ENCODE measurements at regions not wholly inside any gene's neighbourhood (a gene's known extent, or its start where the extent isn't known, plus 50 kb on each side); places are given as distances from the start of the nearest gene placed in this dataset.

- TF ChIP-seq BCL11B (tag by site-specific recombination; IDR thresholded peaks at IDR 0.05; ENCODE audit: low read depth), result no peak
Measured at GRCh38 chr7:20931739-20932138, 145.1 kb upstream of the SP8 start (continued).

DNA sequence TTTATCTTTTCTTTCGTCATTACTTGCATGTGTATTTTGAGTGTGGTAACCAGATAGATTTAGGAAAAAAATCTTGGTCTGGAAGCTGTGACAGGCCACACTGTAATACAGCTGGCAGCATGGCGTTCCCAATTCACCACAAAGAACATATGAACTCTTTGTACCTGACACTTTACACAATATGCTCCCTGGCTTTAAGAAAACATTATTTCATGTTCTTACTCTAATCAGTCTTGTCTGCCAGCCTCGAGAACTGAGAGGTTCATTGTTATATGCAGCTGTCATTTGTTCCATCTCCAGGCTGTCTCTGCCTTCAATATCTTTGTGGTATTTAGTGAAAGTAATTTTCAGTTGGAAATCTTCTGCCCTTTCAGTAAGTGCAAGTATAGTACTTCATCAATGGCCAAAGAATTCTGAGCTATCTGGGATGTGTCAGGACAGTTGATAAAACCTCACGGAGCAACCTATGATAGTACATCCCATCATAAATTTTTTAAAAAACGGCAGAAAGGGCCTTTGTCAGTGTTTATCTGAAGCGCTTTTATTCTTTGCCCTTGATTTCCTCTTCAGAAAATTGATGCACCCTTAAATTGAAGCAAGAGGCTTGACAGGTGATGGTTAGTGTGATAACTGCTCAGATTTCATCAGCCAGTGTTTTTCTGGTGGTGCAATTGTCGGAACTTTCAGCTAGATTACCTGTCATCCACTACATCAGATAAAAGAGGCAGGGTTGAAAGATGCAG lies 146.3 kb upstream of the SP8 start:
- TF ChIP-seq ZNF513 (tag by site-specific recombination; IDR thresholded peaks at IDR 0.05), result no peak
- TF ChIP-seq, protein P1, sequence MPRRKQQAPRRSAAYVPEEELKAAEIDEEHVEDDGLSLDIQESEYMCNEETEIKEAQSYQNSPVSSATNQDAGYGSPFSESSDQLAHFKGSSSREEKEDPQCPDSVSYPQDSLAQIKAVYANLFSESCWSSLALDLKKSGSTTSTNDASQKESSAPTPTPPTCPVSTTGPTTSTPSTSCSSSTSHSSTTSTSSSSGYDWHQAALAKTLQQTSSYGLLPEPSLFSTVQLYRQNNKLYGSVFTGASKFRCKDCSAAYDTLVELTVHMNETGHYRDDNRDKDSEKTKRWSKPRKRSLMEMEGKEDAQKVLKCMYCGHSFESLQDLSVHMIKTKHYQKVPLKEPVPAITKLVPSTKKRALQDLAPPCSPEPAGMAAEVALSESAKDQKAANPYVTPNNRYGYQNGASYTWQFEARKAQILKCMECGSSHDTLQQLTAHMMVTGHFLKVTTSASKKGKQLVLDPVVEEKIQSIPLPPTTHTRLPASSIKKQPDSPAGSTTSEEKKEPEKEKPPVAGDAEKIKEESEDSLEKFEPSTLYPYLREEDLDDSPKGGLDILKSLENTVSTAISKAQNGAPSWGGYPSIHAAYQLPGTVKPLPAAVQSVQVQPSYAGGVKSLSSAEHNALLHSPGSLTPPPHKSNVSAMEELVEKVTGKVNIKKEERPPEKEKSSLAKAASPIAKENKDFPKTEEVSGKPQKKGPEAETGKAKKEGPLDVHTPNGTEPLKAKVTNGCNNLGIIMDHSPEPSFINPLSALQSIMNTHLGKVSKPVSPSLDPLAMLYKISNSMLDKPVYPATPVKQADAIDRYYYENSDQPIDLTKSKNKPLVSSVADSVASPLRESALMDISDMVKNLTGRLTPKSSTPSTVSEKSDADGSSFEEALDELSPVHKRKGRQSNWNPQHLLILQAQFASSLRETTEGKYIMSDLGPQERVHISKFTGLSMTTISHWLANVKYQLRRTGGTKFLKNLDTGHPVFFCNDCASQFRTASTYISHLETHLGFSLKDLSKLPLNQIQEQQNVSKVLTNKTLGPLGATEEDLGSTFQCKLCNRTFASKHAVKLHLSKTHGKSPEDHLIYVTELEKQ (tag by site-specific recombination; IDR thresholded peaks at IDR 0.05; ENCODE audit: borderline replicate concordance), result no peak
- TF ChIP-seq, protein P2, sequence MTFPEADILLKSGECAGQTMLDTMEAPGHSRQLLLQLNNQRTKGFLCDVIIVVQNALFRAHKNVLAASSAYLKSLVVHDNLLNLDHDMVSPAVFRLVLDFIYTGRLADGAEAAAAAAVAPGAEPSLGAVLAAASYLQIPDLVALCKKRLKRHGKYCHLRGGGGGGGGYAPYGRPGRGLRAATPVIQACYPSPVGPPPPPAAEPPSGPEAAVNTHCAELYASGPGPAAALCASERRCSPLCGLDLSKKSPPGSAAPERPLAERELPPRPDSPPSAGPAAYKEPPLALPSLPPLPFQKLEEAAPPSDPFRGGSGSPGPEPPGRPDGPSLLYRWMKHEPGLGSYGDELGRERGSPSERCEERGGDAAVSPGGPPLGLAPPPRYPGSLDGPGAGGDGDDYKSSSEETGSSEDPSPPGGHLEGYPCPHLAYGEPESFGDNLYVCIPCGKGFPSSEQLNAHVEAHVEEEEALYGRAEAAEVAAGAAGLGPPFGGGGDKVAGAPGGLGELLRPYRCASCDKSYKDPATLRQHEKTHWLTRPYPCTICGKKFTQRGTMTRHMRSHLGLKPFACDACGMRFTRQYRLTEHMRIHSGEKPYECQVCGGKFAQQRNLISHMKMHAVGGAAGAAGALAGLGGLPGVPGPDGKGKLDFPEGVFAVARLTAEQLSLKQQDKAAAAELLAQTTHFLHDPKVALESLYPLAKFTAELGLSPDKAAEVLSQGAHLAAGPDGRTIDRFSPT (tag by site-specific recombination; IDR thresholded peaks at IDR 0.05), result no peak
- TF ChIP-seq ZBTB7A (tag by site-specific recombination; IDR thresholded peaks at IDR 0.05; ENCODE audit: low read depth), result no peak
- TF ChIP-seq ZBTB17 (tag by site-specific recombination; IDR thresholded peaks at IDR 0.05), result no peak
- TF ChIP-seq ZNF518A (tag by site-specific recombination; conservative IDR thresholded peaks at IDR 0.05; ENCODE audit: low read depth), result no peak
- TF ChIP-seq KLF7 (tag by site-specific recombination; IDR thresholded peaks at IDR 0.05; ENCODE audit: borderline replicate concordance), result no peak
- TF ChIP-seq ZNF670 (tag by site-specific recombination; IDR thresholded peaks at IDR 0.05; ENCODE audit: low read depth), result no peak
- TF ChIP-seq KLF9 (tag by site-specific recombination; IDR thresholded peaks at IDR 0.05; ENCODE audit: low read depth), result no peak
- no peak for TF ChIP-seq ZNF560 (tag by site-specific recombination; IDR thresholded peaks at IDR 0.05; ENCODE audit: borderline replicate concordance)
- TF ChIP-seq TRIM28 (IDR thresholded peaks at IDR 0.05; ENCODE audit: borderline replicate concordance, low read length), result no peak
- no peak for TF ChIP-seq ZNF223 (tag by site-specific recombination; IDR thresholded peaks at IDR 0.05)
- no peak for TF ChIP-seq ZNF174 (tag by site-specific recombination; IDR thresholded peaks at IDR 0.05)
- no peak for TF ChIP-seq REPIN1 (tag by site-specific recombination; IDR thresholded peaks at IDR 0.05; ENCODE audit: low read depth)
- no peak for TF ChIP-seq HOXD13 (CRISPR knock-in tag; IDR thresholded peaks at IDR 0.05; ENCODE audit: borderline replicate concordance)
- no peak for TF ChIP-seq SCRT1 (tag by site-specific recombination; IDR thresholded peaks at IDR 0.05; ENCODE audit: borderline replicate concordance)
- no peak for TF ChIP-seq ZNF449 (tag by site-specific recombination; IDR thresholded peaks at IDR 0.05)
- TF ChIP-seq ZNF157 (tag by site-specific recombination; IDR thresholded peaks at IDR 0.05), result no peak
- no peak for TF ChIP-seq BCL11A (tag by site-specific recombination; IDR thresholded peaks at IDR 0.05; ENCODE audit: low read depth)
- Histone ChIP-seq H3K9me3 (ENCODE audit: control insufficient read depth, insufficient read depth, low read depth, low read length) (no peaks in the 10 kb centered on the region), H3K4me3 (ENCODE audit: low read depth, low read length) (no peak overlapping the region), H3K4me1 (ENCODE audit: control insufficient read depth, insufficient read depth, low read length) (no peaks in the 10 kb centered on the region), H3K36me3 (ENCODE audit: control insufficient read depth in 2 of 2, insufficient read depth in 1 of 2, low read length in 2 of 2) (no peaks in the 10 kb centered on the region), H3K27ac (ENCODE audit: extremely low read depth, low read depth, low read length) (no peak overlapping the region)
- CTCF ChIA-PET, result no interaction called here
- POLR2A ChIA-PET, result no interaction called here

Data from HEK293 (cell line).